GM21529 (cell line): ENCODE measurements at regions not wholly inside any gene's neighbourhood (a gene's known extent, or its start where the extent isn't known, plus 50 kb on each side); places are given as distances from the start of the nearest gene placed in this dataset.

ENCODE experiments used
- ATAC-seq: cut with Tn5 transposase; IDR thresholded peaks from one replicate; pipeline ENCODE4 v1.9.1; 2021; ENCODE audit not compliant: unreplicated experiment

DNA sequence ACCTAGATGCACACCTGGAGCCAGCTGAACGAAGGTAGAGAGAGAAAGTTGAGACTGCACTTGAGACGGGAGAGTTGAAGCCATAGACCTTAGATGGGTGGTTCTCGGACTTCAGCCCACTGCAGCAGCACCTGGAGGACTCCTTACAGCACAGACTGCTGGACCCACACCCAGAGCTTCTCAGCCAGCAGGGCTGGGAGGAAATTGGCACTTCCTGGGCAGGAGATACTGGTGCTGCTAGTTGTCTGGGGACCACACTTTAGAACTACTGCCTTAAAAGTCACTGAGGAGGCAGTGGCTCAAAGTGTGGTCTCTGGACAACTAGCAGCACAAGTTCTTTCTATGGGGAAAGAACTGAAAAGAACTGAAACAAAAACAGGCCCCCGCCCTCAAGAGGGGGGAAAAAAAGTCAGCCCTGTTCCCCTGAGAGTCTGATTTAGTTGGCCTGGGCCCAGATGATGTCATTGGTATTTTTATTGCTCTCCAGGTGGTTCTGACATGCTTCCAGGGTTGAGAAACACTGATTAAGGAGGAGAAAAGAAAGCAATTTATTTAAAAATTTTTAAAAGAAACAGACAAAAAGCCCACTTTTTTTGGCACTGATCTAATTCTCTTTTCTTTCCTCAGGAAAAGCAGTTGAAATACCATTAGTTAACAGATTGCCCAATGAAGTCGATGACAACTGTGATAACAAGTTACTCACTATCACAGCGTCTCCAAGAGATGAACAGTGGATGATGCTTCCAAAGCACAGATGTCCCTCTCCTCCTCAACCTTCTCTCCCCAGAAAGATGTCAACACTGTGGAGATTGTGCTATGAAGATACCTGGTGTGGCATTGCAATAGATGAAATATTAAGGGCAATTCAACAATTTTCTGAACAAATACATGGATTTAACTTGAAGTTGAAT, 73.6 kb upstream of the ADAMTS16 start:
- no peak for ATAC-seq

DNA sequence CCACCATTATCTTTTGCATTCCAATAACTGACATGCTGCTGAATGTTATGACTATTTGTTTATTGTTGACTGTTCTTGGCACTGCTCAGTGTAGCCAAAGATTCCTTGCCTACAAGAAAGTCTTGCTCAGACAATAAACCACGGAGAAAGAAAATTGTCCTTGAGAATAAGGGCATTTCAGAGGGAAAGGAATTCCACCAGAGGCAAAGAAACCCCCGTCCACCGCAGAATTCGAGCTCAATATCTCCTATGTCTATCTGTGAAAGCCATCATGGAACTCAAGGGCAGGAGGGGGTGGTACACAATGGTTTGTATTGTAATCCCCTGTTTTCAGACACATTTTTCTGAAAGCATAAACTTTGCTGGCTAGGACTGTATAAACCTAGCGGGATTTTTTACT, 70.3 kb upstream of the ADAMTS16 start:
- no peak for ATAC-seq

DNA sequence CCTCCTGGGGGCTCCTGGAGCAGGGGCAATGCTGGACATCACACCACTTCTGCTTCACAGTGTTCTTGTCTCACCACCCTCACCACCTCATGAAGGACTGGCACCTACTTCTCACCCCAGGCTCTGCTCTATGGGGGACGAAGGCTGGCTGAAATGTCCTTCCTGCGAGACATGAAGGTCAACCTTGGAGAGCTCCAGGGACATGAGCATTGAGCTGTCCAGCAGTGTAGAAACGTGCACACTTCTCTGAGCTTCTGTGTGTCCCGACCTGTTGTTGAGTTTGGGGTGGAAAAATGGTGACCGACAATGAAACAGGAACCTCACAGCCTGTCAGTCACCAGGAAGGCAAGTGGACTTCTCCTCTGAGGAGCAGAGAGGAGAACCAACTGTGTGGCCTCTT, 68.6 kb upstream of the ADAMTS16 start:
- ATAC-seq: no peak

DNA sequence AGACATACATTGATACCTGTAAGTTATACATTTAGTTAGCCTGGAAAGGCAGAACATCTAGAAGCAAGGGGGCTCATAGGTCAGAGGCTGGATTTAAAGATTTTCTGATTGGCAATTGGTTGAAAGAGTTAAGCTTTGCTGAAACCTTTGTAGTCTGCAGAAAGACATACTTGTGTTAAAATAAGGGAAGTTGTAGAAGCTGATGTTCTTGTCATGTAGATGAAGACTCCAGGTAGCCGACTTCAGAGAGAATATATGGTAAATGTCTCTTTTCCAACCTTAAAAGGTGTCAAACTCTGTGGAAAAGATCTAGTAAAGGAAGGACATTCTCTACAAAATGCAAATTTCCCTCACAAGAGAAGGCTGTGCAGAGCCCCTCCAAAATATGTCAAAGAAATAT, 62.9 kb upstream of the ADAMTS16 start:
- ATAC-seq: no peak

DNA sequence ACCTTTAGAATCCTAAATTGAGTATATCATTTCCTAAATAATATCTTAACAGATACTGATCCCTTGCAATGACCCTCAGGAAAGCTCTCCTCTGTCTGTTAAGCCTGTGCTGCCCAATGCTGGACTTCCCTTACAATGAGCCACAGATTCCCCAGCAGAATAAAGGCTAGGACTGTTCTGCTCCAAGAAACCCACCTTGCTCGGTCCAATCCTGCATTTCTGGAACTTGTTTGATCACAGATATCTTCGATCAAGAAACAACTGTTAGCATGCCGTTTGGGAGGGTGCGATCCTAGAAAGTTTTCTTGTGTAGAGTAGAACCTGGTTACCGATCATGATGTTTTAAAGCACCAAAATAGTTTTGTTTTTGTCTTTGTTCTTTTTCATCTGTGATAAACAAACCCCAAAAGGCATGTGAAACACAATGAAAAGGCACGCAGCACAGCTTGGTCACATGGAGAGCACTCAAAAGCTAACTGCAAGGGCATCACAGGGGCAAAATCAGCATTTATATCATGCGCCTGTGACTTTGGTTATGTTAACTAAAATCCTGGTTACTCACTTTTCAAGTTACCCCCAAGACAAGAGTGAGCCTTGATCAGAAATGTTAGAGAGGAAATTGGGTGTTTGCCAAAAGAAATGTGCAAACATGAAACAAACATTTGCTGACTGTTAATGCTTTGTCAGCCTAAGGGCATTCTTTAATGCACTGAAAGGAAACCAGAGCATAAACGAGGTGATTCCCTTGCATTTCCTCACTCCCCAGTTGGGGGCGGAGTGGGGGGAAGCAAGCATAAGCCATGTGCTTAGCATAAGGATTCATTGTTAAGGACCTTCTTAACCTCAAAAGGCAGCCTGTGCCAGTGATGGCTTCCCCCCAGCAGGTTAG, 61.9 kb upstream of the ADAMTS16 start:
- no peak for ATAC-seq

DNA sequence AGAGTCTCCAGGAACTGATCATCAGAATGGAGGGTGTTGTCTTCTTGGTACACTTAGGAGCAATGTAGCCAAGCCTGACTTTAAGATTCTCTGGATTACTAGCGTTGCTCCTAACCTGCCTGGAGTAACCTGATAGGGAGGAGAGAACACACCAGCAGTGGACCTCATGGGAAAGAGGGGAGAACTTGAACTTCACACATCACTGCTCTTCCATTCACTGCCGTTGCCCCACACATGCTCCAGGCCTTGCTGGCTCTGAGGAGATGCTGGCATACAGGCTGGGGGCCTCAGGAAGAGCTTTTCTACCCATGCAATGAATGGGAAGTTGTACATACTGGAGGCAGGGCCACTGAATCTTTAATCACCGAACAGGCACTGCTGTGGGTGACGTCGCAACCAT, 60.3 kb upstream of the ADAMTS16 start:
- no peak for ATAC-seq

DNA sequence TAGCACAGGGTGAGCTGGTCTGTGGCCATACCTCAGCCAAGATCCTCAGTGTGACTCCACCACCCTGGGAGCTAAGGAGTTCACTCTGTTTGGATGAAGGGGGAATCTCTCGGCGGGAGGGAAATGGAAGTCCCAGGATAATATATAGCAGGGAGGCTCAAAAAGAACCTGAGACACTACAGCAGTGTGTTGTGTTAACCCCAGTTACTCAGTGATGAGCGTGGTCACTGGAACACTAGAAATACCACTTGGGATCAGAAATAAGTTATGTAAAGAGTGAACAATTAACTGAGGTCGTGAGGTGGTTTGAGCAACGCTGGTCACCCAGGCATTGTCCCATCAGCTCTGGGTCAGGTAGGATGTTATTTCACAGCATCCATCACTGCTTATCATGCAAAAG, 59.3 kb upstream of the ADAMTS16 start:
- ATAC-seq: no peak

DNA sequence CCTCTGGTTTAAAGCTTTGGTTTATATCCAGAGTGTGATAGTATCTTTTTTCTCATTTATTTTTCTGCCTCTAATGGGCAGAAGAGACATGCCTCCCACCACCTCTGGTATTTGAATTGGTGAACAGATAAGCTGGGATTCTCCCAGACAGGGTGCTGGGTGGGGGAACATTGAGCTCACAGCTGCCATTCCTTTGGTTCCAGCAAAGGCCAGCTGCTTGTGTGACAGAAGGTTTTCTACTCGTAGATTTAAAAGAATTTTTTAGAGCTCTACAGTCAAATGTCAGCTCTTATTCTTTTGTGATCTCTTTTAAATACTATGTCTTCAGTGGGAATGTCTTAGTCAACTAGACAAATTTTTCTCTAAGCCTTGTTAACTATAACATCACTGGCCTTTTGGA, 54.7 kb upstream of the ADAMTS16 start:
- ATAC-seq: no peak

DNA sequence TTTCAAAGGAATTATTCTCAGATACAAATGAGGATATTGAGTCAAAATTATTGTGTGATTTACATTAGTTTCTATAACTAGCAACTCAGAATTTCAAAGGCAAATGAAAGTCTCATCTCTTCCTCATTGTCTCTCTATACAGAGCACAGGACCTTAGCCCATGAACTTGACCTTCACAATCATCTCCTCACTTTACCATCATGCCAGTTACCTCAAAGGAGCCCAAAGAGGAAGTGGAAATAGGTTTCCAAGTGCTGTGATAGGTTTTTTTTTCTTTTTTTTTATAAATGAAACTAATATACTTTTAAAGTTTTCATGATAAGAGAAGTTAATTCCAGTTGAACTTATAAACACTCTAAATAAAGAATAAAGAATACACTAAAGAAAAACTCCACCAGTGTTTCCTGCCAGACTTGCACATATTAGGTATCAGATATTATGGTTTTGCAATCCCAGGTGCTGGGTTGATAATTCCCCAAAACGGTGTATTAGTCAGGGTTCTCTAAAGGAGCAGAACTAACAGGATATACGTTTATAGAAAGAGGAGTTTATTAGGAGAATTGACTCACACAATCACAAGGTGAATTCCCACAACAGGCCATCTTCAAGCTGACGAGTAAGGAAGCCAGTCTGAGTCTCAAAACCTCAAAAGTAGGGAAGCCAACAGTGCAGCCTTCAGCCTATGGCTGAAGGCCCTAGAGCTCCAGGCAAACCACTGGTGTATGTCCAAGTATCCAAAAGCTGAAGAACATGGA, 50.1 kb upstream of the ADAMTS16 start:
- ATAC-seq: no peak
